ENCODE measurements at regions not wholly inside any gene's neighbourhood (a gene's known extent, or its start where the extent isn't known, plus 50 kb on each side); places are given as distances from the start of the nearest gene placed in this dataset.

DNA sequence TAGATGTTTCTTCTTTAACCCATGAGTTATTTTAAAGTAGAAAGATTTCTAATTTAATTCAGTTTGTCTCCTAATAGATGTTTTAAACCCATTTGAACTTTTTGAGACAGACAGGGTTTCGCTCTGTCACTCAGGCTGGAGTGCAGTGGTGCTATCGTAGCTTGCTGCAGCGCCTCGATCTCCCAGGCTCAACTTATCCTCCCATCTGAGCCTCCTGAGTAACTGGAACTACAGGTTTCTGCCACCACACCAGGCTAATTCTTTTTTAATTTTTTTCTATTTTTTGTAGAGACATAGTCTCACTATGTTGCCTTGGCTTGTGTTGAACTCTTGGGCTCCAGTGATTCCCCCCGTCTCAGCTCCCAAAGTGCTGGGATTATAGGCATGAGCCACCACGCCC lies 53.0 kb upstream of the RAB18 start:
- TF ChIP-seq CTCF (IDR thresholded peaks at IDR 0.05): no peak

GRCh38 chr10:27450225-27450624 lies 53.9 kb upstream of the RAB18 start:
- DNase-seq (no peak), ATAC-seq (no peak)
- intact Hi-C loops (cut with DNase I): loop anchor here in 1 of 10 donors (10.0 kb wide), 1 partner anchor 795 kb away; no protein-coding TSS in a partner anchor
- H3K27ac ChIP-seq: no peak overlapping the region
- no peaks in the 10 kb centered on the region for H3K9me3 ChIP-seq
- peaks cover 0 to 42% (median 0%) of the 10 kb centered on the region in 9 donors for H3K4me1 ChIP-seq
- TF ChIP-seq CTCF (IDR thresholded peaks at IDR 0.05): no peak
- no peaks in the 10 kb centered on the region for H3K36me3 ChIP-seq
- H3K4me3 ChIP-seq: no peak overlapping the region
- peaks cover 0 to 4% (median 0%) of the 10 kb centered on the region in 7 donors for H3K27me3 ChIP-seq

More for the DNA sequence above, 53.0 kb upstream of the RAB18 start:
- H3K36me3 ChIP-seq: no peaks in the 10 kb centered on the region
- no peak overlapping the region for H3K27ac ChIP-seq
- DNase-seq: no peak
- H3K4me3 ChIP-seq: no peak overlapping the region
- H3K27me3 ChIP-seq: peaks cover 0 to 4% (median 0%) of the 10 kb centered on the region in 7 donors
- ATAC-seq: no peak
- peaks cover 0 to 42% (median 0%) of the 10 kb centered on the region in 9 donors for H3K4me1 ChIP-seq
- whole genome bisulfite sequencing, 2 donors: 90 to 95% methylated on average over 6 of the region's 6 CpGs
- no peaks in the 10 kb centered on the region for H3K9me3 ChIP-seq
- intact Hi-C loops (cut with DNase I): loop anchor here in 1 of 10 donors (10.0 kb wide), 1 partner anchor 794 kb away; no protein-coding TSS in a partner anchor

- Histone ChIP-seq H3K9me3 (no peaks in the 10 kb centered on the region), H3K27me3 (peaks cover 0 to 4% (median 0%) of the 10 kb centered on the region in 7 donors), H3K36me3 (no peaks in the 10 kb centered on the region), H3K27ac (no peak overlapping the region), H3K4me3 (no peak overlapping the region), H3K4me1 (peaks cover 0 to 42% (median 0%) of the 10 kb centered on the region in 9 donors)
- intact Hi-C loops (cut with DNase I): loop anchor here in 6 of 10 donors (5.0 to 10.0 kb wide), 8 partner anchors 208 to 943 kb away; no protein-coding TSS in a partner anchor
- ATAC-seq (no peak), DNase-seq (no peak)
- no peak for TF ChIP-seq CTCF (IDR thresholded peaks at IDR 0.05)
- WGBS, 2 donors: 78 to 79% methylated on average over 4 of the region's 4 CpGs
Observed at GRCh38 chr10:27449571-27449970, 54.5 kb upstream of the RAB18 start.

DNA sequence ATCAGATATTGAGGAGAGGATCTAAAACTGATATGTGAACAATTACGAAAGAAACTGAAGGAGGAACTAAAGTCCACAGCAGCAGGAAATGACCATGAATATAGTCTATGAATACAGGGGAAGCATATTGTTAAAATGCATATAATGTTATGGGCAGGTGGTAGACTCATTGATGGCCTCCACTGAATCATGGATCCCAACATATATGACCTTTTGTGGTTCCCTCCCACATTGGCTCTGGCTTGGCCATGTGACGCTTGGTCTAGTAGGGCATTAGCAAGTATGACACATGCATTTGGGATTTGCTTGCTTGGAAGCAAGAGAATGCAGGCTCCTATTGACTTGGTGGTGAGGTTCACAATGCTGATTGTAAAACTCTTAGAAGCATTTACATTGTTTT lies 55.2 kb upstream of the RAB18 start:
- H3K27me3 ChIP-seq: peaks cover 0 to 4% (median 0%) of the 10 kb centered on the region in 7 donors
- no peak overlapping the region for H3K27ac ChIP-seq
- no peak for TF ChIP-seq CTCF (IDR thresholded peaks at IDR 0.05)
- 82 to 84% methylated on average over 2 of the region's 2 CpGs for WGBS, 2 donors
- H3K4me3 ChIP-seq: no peak overlapping the region
- no peaks in the 10 kb centered on the region for H3K36me3 ChIP-seq
- DNase-seq (no peak), ATAC-seq (no peak)
- intact Hi-C loops (cut with DNase I): loop anchor here in 6 of 10 donors (5.0 to 10.0 kb wide), 8 partner anchors 208 to 943 kb away; no protein-coding TSS in a partner anchor
- peaks cover 0 to 42% (median 0%) of the 10 kb centered on the region in 9 donors for H3K4me1 ChIP-seq
- no peaks in the 10 kb centered on the region for H3K9me3 ChIP-seq
